Loucy (cell line): ENCODE measurements at regions not wholly inside any gene's neighbourhood (a gene's known extent, or its start where the extent isn't known, plus 50 kb on each side); places are given as distances from the start of the nearest gene placed in this dataset.

Experiments used
- H2AFZ ChIP-seq: fragments of 200-600 bp; sonication (generic); 2 replicates; pipeline ENCODE4 v1.6.0; 2016; ENCODE audit warnings: antibody characterized with exemption, mild to moderate bottlenecking, low read length, moderate library complexity
- H3F3A ChIP-seq: fragments of 200-600 bp; 2 replicates; pipeline ENCODE4 v1.6.0; 2016; ENCODE audit warnings: antibody characterized with exemption, low read depth, mild to moderate bottlenecking
- H3K27me3 ChIP-seq: fragments of 200-600 bp; sonication (generic); 2 replicates; pipeline ENCODE4 v1.6.1; 2014; ENCODE audit warnings: low read length, mild to moderate bottlenecking; ENCODE audit not compliant: insufficient read depth, poor library complexity, severe bottlenecking
- H3K36me3 ChIP-seq: fragments of 200-600 bp; sonication (generic); 2 replicates; pipeline ENCODE4 v1.6.1; 2016; ENCODE audit warnings: low read length; ENCODE audit not compliant: insufficient read depth
- H3K4me1 ChIP-seq: fragments of 200-600 bp; sonication (generic); 2 replicates; pipeline ENCODE4 v1.5.1; 2014; ENCODE audit warnings: low read length, mild to moderate bottlenecking; ENCODE audit not compliant: insufficient read depth, poor library complexity, severe bottlenecking
- H3K4me2 ChIP-seq: fragments of 200-600 bp; sonication (generic); 2 replicates; pipeline ENCODE4 v1.6.0; 2014; ENCODE audit warnings: antibody characterized with exemption, low read length, low read depth, mild to moderate bottlenecking; ENCODE audit not compliant: poor library complexity, severe bottlenecking
- H3K4me3 ChIP-seq: fragments of 200-600 bp; sonication (generic); 2 replicates; pipeline ENCODE4 v1.5.1; 2014; ENCODE audit warnings: low read length, mild to moderate bottlenecking, mixed read lengths; ENCODE audit not compliant: poor library complexity, severe bottlenecking
- H3K79me2 ChIP-seq: fragments of 200-600 bp; sonication (generic); 2 replicates; pipeline ENCODE4 v1.6.1; 2014; ENCODE audit warnings: low read length; ENCODE audit not compliant: insufficient read depth
- H3K9ac ChIP-seq: fragments of 200-600 bp; sonication (generic); 2 replicates; pipeline ENCODE4 v1.6.0; 2014; ENCODE audit warnings: mild to moderate bottlenecking, low read depth, low read length, moderate library complexity; ENCODE audit not compliant: poor library complexity, severe bottlenecking
- H3K9me2 ChIP-seq: fragments of 200-600 bp; sonication (generic); replicated peaks from 2 replicates; pipeline ENCODE4 v1.6.1; 2016; ENCODE audit warnings: low read depth, low read length, mixed read lengths
- H3K9me3 ChIP-seq: fragments of 200-600 bp; sonication (generic); 2 replicates; pipeline ENCODE4 v1.6.1; 2014; ENCODE audit warnings: mild to moderate bottlenecking, antibody characterized with exemption, low read length, low read depth; ENCODE audit not compliant: insufficient read depth
- H4K20me1 ChIP-seq: fragments of 200-600 bp; sonication (generic); 2 replicates; pipeline ENCODE4 v1.6.0; 2014; ENCODE audit warnings: antibody characterized with exemption, low read length, mild to moderate bottlenecking; ENCODE audit not compliant: insufficient read depth, poor library complexity, severe bottlenecking
- CTCF ChIP-seq: fragments of 200-600 bp; sonication (generic); conservative IDR thresholded peaks from 2 replicates; pipeline ENCODE4 v1.5.1; 2014; ENCODE audit warnings: mild to moderate bottlenecking, antibody characterized with exemption, low read length
- EZH2phosphoT487 ChIP-seq: fragments of 200-600 bp; IDR thresholded peaks from 2 replicates; pipeline ENCODE4 v1.6.1; 2018; ENCODE audit warnings: antibody characterized with exemption, mild to moderate bottlenecking, moderate library complexity, borderline replicate concordance

DNA sequence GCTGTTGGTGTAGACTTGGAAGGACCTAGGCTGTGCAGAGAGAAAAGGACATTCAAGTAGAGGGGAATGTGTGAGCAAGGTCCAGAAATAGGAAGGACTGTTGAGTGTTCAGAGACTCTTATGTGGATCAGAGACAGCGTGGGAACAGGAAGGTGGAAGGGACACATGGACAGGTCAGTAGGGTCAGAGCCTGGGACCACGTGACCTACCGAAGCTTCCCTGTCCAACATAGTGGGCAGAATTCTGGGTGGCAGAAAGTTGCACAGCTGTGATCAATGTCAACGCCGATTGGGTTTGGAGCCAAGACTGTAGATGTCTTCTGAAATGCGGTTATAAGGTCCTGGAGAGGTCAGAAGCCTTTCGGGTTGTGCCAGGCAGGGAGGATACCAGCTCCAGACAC lies 195.9 kb upstream of the MKI67 start:
- H3K27me3 ChIP-seq = no peaks in the 10 kb centered on the region
- no peak overlapping the region for H3K4me2 ChIP-seq
- H3K4me1 ChIP-seq = peaks cover 14% of the 10 kb centered on the region
- TF ChIP-seq CTCF = no peak
- TF ChIP-seq EZH2phosphoT487 = no peak
- H2AFZ ChIP-seq = no peak overlapping the region
- no peak overlapping the region for H3K9ac ChIP-seq
- no peaks in the 10 kb centered on the region for H4K20me1 ChIP-seq
- no peaks in the 10 kb centered on the region for H3K9me3 ChIP-seq
- H3K4me3 ChIP-seq = no peak overlapping the region
- no peaks in the 10 kb centered on the region for H3K9me2 ChIP-seq
- no peaks in the 10 kb centered on the region for H3F3A ChIP-seq
- no peaks in the 10 kb centered on the region for H3K79me2 ChIP-seq
- no peaks in the 10 kb centered on the region for H3K36me3 ChIP-seq

DNA sequence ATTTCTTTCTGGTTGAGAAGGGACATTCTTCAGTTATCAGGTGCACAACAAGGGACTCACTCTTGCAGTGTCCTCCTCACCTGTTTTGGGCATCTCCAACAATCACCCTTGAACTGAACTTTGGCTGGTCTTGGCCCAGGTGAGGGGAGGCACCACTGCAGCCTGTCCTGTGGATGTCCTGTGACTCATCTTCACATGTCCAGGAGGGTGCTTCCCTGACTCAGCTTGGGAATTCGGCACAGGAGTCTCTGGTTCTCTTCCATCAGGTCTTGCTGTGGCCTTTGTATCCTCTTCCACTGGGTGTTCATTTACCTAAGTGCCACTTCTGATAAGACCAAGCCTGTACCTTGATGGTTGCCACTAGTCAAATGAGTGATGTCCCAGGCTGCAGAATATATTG lies 196.7 kb upstream of the MKI67 start:
- Histone ChIP-seq H3K4me3 (no peak overlapping the region), H3K9me3 (no peaks in the 10 kb centered on the region), H3K4me2 (no peak overlapping the region), H3K9ac (no peak overlapping the region), H2AFZ (no peak overlapping the region), H3F3A (no peaks in the 10 kb centered on the region), H4K20me1 (no peaks in the 10 kb centered on the region), H3K9me2 (no peaks in the 10 kb centered on the region), H3K79me2 (no peaks in the 10 kb centered on the region), H3K27me3 (no peaks in the 10 kb centered on the region), H3K4me1 (peaks cover 14% of the 10 kb centered on the region), H3K36me3 (no peaks in the 10 kb centered on the region)
- TF ChIP-seq CTCF = no peak
- TF ChIP-seq EZH2phosphoT487 = no peak

GRCh38 chr10:128324058-128324827 lies 198.0 kb upstream of the MKI67 start:
- H3K27me3 ChIP-seq = no peaks in the 10 kb centered on the region
- H2AFZ ChIP-seq = no peak overlapping the region
- no peaks in the 10 kb centered on the region for H3K79me2 ChIP-seq
- peaks cover 3% of the 10 kb centered on the region for H3K4me1 ChIP-seq
- H4K20me1 ChIP-seq = no peaks in the 10 kb centered on the region
- H3F3A ChIP-seq = no peaks in the 10 kb centered on the region
- TF ChIP-seq CTCF = no peak
- TF ChIP-seq EZH2phosphoT487 = no peak
- H3K4me2 ChIP-seq = no peak overlapping the region
- H3K9ac ChIP-seq = no peak overlapping the region
- H3K9me2 ChIP-seq = no peaks in the 10 kb centered on the region
- no peaks in the 10 kb centered on the region for H3K9me3 ChIP-seq
- H3K36me3 ChIP-seq = no peaks in the 10 kb centered on the region
- no peak overlapping the region for H3K4me3 ChIP-seq
